NCI-H2029 (cell line): ENCODE measurements at regions not wholly inside any gene's neighbourhood (a gene's known extent, or its start where the extent isn't known, plus 50 kb on each side); places are given as distances from the start of the nearest gene placed in this dataset.
"Not testable (repeated sequence)": the region's sequence is repeated elsewhere in the genome, so short reads cannot be mapped to it uniquely, and the experiment has no call there.

Source experiments
- DNase-seq: peaks from one replicate; lab custom pipeline; 2025; lab: John Stamatoyannopoulos, UW

DNA sequence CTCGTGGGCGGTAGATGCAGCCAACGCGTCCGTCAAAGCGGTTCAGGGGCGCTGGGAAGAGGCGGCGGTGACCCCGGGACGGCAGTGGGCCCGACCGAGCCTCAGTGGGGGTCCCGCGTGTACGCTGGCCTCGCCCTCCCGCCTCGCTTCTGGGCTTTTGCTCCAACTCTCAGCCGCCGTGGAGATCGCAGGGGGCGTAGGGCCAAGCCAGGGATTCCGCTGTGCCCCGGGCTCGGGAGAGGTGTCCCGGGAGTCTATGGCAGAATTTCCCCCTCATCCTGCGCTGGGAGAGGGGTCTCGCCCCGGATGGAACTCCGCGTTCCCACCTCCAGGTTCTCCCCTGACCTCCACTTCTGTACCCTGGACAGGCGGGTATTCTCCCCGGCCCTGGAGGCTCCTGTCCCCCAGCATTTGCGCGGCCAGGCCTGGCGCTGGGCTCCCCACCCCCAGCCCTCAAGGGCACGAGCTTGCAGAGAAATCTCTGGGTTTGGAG is 131.9 kb downstream of the MRPL36 start:
- DNase-seq = no peak

GRCh38 chr5:1666812-1667588 is 132.6 kb downstream of the MRPL36 start:
- peak; percentile 10 for DNase-seq

GRCh38 chr5:1666221-1666620 is 133.4 kb downstream of the MRPL36 start:
- no peak for DNase-seq

DNA sequence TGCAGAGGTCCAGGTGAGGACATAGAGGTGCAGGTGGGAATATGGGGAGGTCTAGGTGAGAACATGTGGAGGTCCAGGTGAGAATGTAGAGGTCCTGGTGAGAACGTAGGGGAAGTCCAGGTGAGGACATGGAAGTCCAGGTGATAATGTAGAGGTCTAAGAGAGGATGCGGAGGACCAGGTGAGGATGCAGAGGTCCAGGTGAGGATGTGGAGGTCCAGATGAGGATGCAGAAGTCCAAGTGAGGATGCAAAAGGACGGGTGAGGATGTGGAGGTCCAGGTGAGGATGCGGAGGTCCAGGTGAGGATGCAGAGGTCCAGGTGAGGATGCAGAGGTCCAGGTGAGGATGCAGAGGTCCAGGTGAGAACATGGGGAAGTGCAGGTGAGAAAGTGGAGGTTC is 133.8 kb downstream of the MRPL36 start:
- DNase-seq = no peak

- DNase-seq = no peak
These were observed 134.4 kb downstream of the MRPL36 start for GRCh38 chr5:1665231-1665630.

GRCh38 chr5:1663186-1663585 is 136.5 kb downstream of the MRPL36 start:
- DNase-seq = no peak

DNA sequence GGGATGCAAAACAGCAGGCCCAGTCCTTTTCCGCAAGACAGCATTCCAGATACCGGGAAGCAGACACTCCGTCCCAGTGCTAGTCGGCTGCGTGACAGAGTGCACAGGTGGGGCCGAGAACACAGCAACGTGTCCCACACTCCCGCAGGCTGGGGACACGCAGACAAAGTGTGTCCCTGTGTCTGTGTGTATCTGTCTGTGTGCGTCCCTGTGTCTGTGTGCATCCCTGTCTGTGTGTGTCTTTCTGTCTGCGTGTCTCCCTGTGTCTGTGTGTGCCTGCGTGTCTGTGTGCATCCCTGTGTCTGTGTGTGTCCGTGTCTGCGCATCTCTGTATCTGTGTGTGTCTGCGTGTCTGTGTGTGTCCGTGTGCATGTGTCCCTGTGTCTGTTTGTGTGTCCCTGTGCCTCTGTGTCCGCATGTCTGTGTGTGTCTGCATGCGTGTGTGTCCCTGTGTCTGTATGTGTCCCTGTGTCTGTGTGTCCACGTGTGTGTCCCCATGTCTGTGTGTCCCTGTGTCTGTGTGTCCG is 137.0 kb downstream of the MRPL36 start:
- DNase-seq = no peak

DNA sequence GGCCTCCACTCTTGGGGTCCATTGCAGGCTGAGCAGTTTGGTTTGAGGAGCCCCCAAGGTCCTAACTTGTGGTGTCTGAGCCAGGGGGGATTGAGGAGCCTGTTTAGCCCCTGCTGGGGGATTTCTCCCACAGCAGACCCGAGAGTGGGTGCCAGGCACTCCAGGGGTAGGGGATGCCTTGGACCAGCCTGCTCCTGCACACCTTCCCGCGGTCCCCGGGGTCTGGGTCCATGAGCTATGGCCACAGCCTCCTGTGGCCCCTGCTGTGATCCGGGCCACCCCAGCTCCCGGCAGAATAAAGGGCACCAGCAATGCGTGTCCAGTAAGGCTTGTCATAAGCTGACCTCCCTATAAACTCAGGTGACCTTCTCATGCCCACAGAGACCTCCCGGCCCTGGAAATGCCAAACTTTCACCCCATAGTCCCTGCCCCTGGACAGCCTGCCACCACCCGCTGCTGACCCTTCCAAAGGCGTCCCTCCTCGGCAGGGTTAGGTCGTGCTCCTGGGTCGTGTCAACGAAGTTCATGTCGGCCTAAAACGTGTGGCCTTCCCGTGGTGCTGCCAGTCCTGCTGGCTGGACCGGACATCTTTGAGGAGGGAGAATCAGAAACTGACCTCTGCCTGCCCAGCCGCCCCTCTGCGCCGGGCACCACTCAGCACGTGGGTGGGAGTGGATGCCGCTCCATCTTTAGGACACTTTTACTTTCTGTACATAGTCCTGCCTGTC is 137.6 kb downstream of the MRPL36 start:
- no peak for DNase-seq

GRCh38 chr5:1661311-1661710 is 137.6 kb upstream of the LPCAT1 start:
- no peak for DNase-seq

DNA sequence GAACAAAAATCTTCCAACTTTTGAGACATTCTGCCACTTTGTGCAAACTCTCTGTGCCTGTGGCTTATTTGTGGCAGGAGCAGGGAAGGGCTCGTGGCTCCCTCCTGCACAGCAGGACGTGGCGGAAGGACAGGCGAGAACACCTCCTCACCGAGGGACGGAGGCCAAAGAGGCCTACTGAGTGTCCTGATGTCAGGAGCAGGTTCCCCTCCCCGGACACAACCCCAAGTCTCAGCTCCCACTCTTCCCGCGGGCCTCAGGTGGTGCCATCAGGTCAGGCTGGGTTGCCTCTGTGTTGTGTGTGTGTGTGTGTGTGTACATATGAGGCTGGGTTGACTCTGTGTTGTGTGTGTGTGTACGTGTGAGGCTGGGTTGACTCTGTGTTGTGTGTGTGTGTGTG is 136.8 kb upstream of the LPCAT1 start:
- DNase-seq = no peak

GRCh38 chr5:1660001-1660400 is 136.2 kb upstream of the LPCAT1 start:
- no peak for DNase-seq

- no peak for DNase-seq
These were observed 135.6 kb upstream of the LPCAT1 start for GRCh38 chr5:1659100-1659981.

GRCh38 chr5:1658665-1659064 is 134.9 kb upstream of the LPCAT1 start:
- DNase-seq = no peak

DNA sequence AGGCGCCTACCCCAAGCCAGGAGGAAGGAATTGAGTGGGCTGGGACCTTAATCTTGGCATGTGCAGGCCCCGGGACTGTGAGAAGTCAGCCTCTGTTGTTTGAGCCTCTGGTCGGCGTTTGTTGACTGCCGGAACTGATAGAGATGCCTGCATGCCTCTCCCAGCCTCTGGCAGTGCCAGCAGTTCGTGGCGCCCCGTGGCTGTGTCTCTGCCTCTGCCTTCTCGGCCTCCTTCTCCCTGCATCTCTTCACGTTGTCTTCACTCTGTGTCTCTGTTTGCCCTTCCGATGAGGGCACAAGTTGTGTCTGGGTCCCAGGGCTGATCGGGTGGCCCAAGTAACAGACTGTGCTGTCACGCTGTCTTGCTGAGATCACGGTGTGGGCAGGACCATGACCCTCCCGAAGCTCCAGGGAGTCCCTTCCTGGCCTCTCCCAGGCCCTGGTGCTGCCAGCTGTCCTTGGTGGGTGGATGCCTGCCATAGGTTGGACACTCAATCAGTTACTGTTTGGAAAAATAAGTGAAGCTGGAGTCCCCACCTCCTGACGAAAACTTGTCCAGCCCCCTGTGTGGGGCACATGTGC is 133.5 kb upstream of the LPCAT1 start:
- DNase-seq = no peak

DNA sequence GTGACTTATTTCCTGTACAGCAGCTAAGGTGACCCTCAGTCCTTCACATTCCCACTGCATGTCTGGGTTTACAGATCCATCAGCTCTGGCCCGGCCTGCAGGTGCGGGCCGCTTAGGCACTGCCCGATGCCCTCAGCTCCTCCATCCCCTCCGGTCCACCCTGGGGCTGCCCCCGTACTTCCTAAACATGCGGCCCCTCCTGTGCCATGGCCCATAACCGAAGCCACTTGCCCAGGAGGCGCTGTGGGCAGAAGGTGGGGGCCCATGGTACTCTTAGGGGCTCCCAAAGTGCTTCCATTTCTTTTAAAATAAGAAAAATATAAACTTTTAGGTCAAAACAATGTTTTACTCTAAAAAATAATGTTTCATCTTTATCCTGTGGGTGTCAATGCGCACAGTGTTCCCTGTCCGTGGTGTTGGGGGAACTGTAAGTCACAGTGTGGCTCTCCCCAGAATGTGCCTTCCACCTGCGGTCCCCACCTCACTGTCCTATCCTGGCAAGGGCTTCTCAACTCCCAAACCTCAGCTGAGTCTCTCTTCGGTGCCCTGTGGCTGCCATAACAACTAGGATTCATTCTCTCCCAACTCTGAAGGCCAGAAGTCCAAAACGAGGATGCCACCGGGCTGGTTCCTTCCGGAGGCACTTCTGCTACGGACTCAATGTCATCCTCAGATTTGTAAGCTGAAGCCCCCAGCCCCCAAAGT is 132.7 kb upstream of the LPCAT1 start:
- no peak for DNase-seq

GRCh38 chr5:1655496-1656270 is 131.9 kb upstream of the LPCAT1 start:
- no peak for DNase-seq

DNA sequence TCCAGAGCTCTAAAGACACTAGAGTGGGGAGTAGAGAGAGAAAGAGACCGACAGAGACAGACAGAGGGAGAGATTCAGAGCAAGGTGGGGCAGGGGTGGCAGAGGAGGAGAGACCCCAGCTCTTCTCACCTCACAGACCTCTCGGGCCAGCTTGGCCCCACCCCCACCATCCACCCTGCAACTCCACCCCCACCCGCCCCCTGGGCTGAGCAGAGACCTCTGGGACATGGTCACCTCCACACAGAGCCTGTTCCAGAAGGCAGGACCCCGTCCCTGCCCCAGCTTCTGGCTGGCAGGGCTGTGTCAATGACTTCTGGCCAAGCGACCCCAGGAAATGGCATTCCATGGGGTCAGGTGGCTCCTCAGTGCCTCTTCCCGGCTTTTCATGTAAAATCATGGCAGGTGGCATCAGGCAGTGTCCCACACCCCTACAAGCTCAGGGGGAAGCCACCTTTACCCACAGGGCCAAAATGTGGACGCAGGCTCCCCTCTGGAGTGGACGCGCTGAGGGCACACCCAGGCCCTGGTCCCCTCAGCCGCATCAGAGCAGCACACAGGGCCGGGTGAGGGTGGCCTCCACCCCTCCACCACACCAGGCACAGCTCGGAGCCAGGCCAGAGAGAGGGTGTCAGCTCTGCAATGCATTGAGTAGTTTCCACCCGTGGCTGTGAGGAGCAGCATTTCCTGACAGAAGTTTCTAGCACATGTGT is 131.2 kb upstream of the LPCAT1 start:
- DNase-seq = no peak

DNA sequence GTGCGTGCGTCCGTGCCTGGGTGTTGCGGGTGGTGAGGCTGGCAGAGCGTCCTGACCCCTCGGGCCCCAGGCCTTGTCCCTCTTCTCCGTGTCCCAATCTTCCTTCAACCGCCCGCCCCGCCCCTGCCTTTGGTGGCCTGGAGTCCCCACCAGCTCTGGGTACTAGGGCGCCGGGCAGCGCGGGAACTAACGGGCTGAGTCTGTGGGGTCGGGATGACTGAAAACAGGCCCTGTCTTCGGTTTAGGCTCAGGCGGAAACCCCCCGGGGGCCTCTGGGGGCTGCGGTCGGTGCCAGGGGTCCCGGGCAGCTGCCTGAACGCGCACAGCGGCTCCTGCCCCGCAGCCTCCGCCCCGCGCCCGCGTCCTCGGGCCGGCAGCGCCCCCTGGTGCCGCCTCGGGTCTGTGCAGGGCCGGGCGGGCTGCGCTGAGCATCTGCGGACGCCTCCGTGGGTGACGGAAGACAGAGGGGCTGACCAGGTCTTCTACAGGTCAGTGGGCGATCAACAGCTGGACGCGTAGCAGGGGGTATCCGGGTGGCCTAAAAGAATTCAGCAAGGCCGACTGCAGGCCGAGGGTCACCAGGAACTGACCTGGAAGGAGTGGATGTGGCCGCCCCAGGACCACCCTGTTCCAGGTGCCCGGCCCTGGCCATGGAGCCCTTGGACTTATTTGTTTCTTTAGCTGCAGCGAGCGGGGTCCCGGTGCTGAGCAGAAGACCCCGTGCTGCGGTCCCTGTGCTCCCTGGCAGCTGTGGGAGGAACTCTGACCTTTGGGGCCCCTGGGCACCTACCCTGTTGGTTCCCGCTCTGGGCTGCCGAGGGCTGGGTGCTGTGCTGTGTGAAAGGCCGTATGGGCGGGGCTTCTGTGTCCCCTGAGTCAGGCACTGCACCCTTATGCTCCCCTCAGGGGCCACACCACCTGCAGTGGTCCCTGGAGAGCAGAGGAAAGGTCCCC is 130.2 kb upstream of the LPCAT1 start:
- DNase-seq = not testable (repeated sequence)
